RPMI8226 (cell line): ENCODE measurements at regions not wholly inside any gene's neighbourhood (a gene's known extent, or its start where the extent isn't known, plus 50 kb on each side); places are given as distances from the start of the nearest gene placed in this dataset.
"Not testable (repeated sequence)": the region's sequence is repeated elsewhere in the genome, so short reads cannot be mapped to it uniquely, and the experiment has no call there.

Experiments
- DNase-seq: peaks from one replicate; pipeline ENCODE4 v3.0.0-alpha.2; 2015

GRCh38 chr3:33919312-33920120, 121.1 kb downstream of the PDCD6IP start:
- no peak for DNase-seq

DNA sequence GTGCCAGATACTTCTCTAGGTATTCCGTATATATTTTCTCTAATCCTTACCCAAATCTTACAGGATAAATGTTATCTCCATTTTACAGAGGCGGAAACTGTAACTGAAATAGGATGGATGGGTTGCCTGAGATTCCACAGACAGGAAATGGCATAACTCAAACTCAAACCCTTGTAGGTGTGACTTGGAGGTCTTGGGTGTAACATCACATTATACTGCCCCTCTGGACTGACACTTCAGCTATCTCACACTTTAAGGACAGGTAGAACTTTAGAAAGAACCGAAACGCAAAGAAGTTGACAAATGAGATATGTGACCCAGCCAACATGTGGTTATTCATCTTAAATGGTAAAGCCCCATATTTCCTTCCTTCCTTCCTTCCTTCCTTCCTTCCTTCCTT, 122.1 kb downstream of the PDCD6IP start:
- no peak for DNase-seq

DNA sequence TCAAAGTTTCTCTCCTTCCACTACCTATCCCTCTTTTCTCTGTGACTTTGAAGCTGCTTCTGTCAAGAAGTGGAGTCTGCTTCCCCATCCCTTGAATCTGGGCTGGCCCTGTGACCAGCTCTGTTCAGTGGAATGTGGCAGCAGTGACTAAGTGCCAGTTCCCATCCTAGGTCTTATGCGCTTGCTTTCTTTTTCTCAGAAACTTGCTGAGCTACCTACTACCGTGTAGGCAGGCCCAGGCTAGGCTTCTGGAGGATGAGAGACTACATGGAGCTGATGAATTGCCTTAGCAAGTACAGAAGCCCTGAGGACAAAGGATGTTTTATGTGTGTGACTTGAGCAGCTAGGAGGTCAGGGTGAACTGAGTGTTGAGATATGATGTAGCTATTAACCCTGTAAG, 123.2 kb downstream of the PDCD6IP start:
- no peak for DNase-seq

- DNase-seq, result no peak
Observed at GRCh38 chr3:33926998-33927605, 128.7 kb downstream of the PDCD6IP start.

DNA sequence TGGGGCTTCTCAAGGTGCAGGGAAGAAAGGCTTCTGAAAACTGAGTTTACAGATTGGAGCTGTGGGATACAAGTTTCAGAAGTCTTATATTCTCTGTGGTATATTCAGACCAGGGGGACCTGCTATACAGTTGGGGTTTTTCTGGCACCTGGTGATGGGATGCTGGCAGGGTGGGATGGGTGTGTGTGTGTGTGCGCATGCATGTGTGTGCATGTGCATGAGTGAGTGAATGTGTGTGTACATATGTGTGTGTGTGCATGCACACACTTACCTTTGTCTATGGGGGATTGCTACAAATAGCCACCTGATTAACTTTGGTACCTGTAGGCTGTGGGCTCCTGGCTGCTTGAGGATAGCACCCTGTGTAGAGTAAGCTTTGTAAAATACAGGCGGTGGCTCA, 131.4 kb downstream of the PDCD6IP start:
- no peak for DNase-seq

DNA sequence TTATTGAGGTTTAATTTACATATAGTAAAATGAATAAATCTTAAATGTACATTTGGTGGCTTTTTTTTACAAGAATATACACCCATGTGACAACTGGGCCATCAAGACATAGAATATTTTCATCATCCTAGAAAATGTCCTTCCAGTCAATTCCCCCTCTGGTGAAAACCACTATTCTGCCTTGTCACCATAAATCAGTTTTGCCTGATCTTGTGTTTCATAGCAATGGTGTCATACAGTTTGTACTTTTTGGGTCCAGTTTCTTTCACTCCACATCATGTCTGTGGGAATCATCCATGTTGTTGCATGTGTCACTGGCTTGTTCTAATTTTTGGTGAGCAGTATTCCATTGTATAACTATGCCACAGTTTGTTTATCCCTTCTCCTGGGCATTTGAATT, 133.1 kb downstream of the PDCD6IP start:
- DNase-seq, result no peak

GRCh38 chr3:33932010-33932764, 133.8 kb downstream of the PDCD6IP start:
- no peak for DNase-seq

GRCh38 chr3:33936171-33936920, 137.9 kb downstream of the PDCD6IP start:
- no peak for DNase-seq

- DNase-seq, result no peak
Observed at GRCh38 chr3:33936921-33937525, 138.6 kb downstream of the PDCD6IP start.

DNA sequence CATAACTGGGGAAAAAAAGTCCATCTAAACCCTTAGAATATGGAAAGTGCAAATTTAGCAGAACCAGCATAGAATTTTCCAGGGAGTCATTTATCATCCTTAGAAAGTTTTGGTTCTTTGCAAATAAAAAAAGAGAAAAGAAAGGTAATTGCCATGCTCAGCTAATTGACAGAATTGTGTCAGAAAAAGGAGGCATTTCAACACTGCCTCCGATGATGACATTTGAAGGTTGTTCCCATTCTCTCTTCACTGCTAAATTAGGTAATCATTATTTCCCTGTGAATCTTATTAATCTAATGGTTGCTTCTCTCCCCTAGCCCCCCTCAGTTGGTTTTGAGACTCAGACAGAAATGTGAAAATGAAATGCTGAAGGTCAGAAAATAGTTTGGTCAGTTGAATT, 139.2 kb downstream of the PDCD6IP start:
- DNase-seq, result no peak

GRCh38 chr3:33940149-33940548, 141.7 kb downstream of the PDCD6IP start:
- no peak for DNase-seq

DNA sequence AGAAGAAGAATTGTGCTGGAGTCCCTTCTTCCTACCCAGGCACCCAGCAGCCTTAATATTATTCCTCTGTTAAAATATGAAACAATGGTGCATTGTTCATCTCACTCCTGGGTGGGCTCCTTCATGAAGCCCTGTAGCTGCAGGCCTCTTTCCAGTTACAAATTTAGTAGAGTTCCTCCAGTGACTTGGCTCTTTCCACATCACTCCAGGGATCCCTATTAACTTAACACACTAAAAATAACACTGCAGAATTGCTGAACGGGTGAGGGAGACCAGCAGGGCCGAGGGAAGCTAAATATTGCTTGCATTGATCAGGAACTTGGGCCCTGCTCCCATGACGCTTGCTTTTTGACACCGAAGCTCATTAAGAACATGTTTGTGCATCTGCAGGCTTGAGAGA, 142.3 kb downstream of the PDCD6IP start:
- DNase-seq, result no peak

DNA sequence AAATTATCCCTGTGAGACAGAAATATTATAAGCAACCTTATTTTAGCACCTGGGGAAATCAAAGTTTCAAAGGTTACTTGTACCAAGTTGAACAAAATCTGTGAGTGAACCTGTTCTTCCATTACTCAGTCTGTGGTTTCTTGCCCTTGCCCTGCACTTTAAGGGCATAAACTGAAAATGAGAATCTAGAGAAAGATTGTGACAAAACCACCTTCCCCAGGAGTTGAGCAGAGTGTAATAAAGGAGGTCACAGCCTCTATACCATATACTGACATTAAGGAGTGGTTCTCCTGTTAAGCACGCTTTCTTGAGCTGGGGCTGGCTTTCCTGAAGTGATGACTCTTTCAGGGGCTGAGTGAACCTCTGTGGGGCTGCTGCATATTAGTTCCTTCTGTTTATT, 143.4 kb downstream of the PDCD6IP start:
- no peak for DNase-seq

DNA sequence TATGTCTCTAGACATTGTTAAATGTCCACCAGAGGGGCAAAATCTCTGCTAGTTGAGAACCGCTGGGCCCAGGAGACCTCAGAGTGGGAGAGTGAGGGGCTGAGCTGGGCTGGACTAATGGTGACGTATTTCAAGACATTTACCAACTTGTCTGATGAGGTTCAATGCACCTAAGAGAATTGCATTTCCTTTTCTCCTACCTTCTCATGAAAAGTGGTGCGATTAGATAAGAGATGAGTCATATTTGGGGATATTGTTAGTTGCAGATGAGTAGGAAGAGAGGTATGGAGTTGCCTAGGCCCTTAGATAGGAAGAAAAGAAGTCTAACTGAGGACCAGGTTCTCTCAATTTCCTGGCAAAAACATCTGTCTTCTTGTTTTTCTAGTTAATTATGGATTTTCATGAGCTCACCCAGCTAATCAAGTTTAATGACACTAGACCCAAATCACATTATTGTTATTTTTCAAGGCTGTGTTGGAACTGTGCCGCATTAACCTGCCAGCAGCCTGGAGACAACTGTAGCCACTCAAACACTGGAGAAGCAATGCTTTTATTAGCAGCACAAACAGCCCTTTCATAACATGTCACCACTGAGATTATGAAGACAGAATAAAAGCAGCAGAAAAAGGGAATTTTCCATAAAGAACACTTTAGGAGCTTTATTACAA, 144.2 kb downstream of the PDCD6IP start:
- DNase-seq, result no peak

DNA sequence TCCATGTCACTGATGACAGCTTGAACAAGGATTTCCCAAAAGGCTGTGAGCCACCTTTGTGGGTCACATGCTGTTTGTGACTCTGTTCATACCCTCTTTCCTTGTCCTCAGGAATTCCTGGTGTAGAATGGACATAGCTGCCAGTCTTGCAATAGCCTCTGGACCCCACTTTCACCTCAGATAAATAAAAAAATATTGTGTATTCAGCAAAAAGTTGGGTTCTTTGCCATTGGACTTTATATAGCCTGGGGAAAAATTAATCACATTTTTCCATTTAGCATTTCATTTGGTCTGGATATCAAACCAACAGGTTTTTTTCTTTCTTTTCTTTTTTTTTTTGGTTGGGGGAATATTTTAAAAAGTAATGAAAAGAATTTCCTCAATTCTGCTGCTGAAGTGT, 144.8 kb downstream of the PDCD6IP start:
- no peak for DNase-seq

- not testable (repeated sequence) for DNase-seq
Observed at GRCh38 chr3:33946612-33947011, 148.2 kb downstream of the PDCD6IP start.

DNA sequence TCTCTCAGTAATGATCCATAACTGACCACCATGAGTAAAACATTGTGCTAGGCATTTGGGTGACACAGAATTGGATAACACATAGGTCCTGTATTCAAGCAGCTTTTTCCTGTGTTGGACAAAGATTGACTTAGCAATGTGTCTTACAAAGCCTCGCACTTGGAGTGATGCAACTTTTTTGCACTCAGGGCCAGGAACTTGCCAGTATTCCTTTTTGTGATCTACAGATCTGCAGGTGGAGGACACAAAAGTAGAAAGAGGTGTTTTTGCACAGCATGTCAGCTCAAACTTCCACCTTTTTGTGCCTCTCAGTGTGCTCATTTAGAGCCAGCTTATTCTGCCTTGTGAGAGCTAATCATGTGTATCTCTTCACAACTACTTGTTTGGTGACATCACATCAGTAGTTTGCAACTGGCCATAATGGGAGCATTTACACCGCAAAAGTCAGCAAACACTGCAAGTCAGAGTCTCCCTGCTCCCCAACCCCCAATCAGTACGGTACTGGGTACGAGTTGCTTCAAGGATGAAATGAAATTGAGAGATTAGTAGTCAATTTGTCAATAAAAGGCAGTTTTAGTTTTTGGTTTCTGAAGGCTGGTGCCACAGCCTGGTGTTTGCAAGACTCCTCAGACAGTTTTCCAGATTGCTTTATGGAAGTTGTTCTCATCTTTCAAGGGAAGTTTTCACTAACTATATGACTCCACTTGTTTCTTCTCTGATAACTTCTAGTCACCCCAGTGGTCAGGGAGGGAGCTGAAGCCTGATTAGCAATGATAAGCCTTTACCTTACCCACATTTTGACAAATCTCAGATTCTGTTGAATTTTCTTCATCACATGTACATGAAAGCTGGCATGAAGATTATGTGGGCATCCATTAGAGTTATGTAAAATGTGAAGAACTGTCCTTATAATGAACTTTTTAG, 149.1 kb downstream of the PDCD6IP start:
- no peak for DNase-seq

DNA sequence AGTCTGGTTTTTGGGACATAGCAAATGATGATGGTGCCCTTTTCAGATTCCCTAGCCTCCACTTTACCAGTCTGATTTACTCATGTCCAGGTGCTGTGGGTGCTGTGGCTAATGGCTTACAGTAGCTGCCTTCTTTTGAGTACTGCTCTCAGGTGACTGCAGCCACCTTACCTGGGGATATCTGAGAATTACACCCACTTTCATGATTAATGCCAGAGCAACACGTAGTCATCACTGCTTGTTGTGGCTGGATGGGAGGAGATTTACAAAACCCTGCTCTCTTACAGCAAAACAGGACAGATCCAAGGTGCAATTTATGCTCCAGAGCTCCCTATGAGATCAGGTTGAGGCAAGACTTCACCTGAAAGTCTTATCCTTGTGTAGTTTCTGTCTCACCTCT, 150.6 kb downstream of the PDCD6IP start:
- DNase-seq, result no peak

- no peak for DNase-seq
Observed at GRCh38 chr3:33954956-33955355, 156.5 kb downstream of the PDCD6IP start.

DNA sequence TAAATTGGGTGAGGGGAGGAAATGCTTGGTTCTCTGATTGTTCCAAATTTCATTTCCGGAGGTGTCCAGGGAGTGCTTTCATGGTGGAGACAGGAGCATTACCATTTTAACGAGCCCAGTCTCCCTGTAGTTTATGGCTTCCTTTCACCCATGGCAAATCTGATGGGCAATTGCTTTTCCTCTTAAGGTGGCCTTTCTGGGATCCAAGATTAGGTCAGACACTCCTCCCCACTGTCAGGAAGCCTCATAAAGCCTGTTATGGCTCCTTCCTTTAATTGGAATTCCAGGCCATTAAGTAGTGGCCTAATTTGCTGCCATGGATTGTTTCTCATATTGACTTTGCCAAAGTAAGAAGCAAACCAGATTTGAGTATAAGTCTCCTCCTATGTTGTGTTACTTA, 157.8 kb downstream of the PDCD6IP start:
- DNase-seq, result no peak

DNA sequence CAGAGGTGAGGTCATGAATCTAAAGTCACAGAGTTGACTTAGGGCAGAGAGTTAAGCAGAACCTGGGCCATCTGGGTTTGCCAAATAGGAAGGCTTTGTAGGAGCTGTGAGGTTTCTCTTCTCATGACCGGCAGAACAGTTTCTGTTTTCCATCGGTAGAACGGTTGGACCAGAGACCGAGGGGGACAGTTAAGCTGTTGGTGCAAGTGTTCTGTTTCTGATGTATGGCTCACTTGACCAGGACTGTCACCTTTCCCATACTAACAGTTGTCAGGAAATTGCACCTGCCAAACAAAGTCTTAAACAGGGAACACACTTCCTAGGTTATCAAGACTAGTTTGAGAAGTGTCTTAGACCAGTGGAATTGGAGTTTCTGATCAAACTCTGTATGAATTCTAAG, 158.3 kb downstream of the PDCD6IP start:
- no peak for DNase-seq
